ENCODE measurements at regions not wholly inside any gene's neighbourhood (a gene's known extent, or its start where the extent isn't known, plus 50 kb on each side); places are given as distances from the start of the nearest gene placed in this dataset.

DNA sequence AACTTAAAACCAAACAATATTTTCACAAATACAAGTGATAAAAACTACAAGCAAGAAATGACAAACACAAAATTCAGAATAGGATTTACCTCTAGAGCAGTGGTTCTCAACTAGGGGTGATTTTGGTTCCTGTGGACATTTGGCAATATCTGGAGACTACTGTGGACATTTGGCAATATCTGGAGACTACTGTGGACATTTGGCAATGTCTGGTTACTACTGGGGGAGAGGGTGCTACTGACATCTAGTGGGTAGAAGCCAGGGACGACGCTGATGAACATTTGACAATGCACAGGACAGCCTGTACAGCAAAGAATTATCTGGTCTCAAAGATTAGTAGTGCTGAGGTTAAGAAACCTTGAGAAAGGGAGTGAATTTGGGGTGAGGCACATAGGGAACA is 169.8 kb downstream of the CLCN4 start (continued):
- TF ChIP-seq, protein P1, sequence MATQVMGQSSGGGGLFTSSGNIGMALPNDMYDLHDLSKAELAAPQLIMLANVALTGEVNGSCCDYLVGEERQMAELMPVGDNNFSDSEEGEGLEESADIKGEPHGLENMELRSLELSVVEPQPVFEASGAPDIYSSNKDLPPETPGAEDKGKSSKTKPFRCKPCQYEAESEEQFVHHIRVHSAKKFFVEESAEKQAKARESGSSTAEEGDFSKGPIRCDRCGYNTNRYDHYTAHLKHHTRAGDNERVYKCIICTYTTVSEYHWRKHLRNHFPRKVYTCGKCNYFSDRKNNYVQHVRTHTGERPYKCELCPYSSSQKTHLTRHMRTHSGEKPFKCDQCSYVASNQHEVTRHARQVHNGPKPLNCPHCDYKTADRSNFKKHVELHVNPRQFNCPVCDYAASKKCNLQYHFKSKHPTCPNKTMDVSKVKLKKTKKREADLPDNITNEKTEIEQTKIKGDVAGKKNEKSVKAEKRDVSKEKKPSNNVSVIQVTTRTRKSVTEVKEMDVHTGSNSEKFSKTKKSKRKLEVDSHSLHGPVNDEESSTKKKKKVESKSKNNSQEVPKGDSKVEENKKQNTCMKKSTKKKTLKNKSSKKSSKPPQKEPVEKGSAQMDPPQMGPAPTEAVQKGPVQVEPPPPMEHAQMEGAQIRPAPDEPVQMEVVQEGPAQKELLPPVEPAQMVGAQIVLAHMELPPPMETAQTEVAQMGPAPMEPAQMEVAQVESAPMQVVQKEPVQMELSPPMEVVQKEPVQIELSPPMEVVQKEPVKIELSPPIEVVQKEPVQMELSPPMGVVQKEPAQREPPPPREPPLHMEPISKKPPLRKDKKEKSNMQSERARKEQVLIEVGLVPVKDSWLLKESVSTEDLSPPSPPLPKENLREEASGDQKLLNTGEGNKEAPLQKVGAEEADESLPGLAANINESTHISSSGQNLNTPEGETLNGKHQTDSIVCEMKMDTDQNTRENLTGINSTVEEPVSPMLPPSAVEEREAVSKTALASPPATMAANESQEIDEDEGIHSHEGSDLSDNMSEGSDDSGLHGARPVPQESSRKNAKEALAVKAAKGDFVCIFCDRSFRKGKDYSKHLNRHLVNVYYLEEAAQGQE (IDR thresholded peaks at IDR 0.05; ENCODE audit: borderline replicate concordance) = 0 out of 2 replicates have a peak, but pooled peaks have one; percentile 9
- TF ChIP-seq, protein P1 (CRISPR knock-in tag; IDR thresholded peaks at IDR 0.05; ENCODE audit: low read depth) = no peak
- TF ChIP-seq, protein P2, sequence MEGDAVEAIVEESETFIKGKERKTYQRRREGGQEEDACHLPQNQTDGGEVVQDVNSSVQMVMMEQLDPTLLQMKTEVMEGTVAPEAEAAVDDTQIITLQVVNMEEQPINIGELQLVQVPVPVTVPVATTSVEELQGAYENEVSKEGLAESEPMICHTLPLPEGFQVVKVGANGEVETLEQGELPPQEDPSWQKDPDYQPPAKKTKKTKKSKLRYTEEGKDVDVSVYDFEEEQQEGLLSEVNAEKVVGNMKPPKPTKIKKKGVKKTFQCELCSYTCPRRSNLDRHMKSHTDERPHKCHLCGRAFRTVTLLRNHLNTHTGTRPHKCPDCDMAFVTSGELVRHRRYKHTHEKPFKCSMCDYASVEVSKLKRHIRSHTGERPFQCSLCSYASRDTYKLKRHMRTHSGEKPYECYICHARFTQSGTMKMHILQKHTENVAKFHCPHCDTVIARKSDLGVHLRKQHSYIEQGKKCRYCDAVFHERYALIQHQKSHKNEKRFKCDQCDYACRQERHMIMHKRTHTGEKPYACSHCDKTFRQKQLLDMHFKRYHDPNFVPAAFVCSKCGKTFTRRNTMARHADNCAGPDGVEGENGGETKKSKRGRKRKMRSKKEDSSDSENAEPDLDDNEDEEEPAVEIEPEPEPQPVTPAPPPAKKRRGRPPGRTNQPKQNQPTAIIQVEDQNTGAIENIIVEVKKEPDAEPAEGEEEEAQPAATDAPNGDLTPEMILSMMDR (IDR thresholded peaks at IDR 0.05 in 2 of 3, conservative IDR thresholded peaks at IDR 0.05 in 1 of 3; ENCODE audit: insufficient read depth in 2 of 3, low read depth in 1 of 3, low read length in 3 of 3) = peak; percentile 25 to 35 (median 30); a peak in 5 of 6 replicates

All from K562 (cell line).